ENCODE measurements at regions not wholly inside any gene's neighbourhood (a gene's known extent, or its start where the extent isn't known, plus 50 kb on each side); places are given as distances from the start of the nearest gene placed in this dataset.
A peak's percentile ranks its signal among the peaks of the same experiment; 100 is the strongest.
"Not testable (repeated sequence)": the region's sequence is repeated elsewhere in the genome, so short reads cannot be mapped to it uniquely, and the experiment has no call there.

GRCh38 chr2:61664190-61664589 is 126.0 kb upstream of the XPO1 start:
- no peak for DNase-seq (ENCODE audit: low read depth)
- TF ChIP-seq CTCF (conservative IDR thresholded peaks at IDR 0.05; ENCODE audit: low read depth, low read length), result no peak
- no peak overlapping the region for H3K4me3 ChIP-seq (ENCODE audit: low read length)

- no peak for DNase-seq (ENCODE audit: low read depth)
- no peak overlapping the region for H3K4me3 ChIP-seq (ENCODE audit: low read length)
- TF ChIP-seq CTCF (conservative IDR thresholded peaks at IDR 0.05; ENCODE audit: low read depth, low read length), result no peak
Observed at GRCh38 chr2:61662990-61663389, 124.8 kb upstream of the XPO1 start.

GRCh38 chr2:61660511-61661388 is 122.6 kb upstream of the XPO1 start:
- no peak for TF ChIP-seq CTCF (conservative IDR thresholded peaks at IDR 0.05; ENCODE audit: low read depth, low read length)
- H3K4me3 ChIP-seq (ENCODE audit: low read length), result no peak overlapping the region
- DNase-seq (ENCODE audit: low read depth), result no peak

GRCh38 chr2:61658841-61659780 is 121.0 kb upstream of the XPO1 start:
- H3K4me3 ChIP-seq (ENCODE audit: low read length), result no peak overlapping the region
- peak; percentile 53 for DNase-seq (ENCODE audit: low read depth)
- peak; percentile 58 for TF ChIP-seq CTCF (conservative IDR thresholded peaks at IDR 0.05; ENCODE audit: low read depth, low read length)

GRCh38 chr2:61649946-61650345 is 111.8 kb upstream of the XPO1 start:
- H3K4me3 ChIP-seq (ENCODE audit: low read length); DNase-seq (ENCODE audit: low read depth): not testable (repeated sequence)

GRCh38 chr2:61649021-61649420 is 110.9 kb upstream of the XPO1 start:
- no peak overlapping the region for H3K4me3 ChIP-seq (ENCODE audit: low read length)
- DNase-seq (ENCODE audit: low read depth), result no peak
- TF ChIP-seq CTCF (conservative IDR thresholded peaks at IDR 0.05; ENCODE audit: low read depth, low read length), result no peak

GRCh38 chr2:61647044-61647443 is 108.9 kb upstream of the XPO1 start:
- TF ChIP-seq CTCF (conservative IDR thresholded peaks at IDR 0.05; ENCODE audit: low read depth, low read length), result no peak
- DNase-seq (ENCODE audit: low read depth), result no peak

More at GRCh38 chr2:61647044-61647443, 108.9 kb upstream of the XPO1 start:
- H3K4me3 ChIP-seq (ENCODE audit: low read length), result no peak overlapping the region
